Skin epidermis (tissue), 12 donors: ENCODE measurements at regions not wholly inside any gene's neighbourhood (a gene's known extent, or its start where the extent isn't known, plus 50 kb on each side); places are given as distances from the start of the nearest gene placed in this dataset.

Source experiments
- H3K27ac ChIP-seq, 21 experiments: fragments of 200-600 bp; sonication (generic) in 11 of 21; one replicate each; pipeline ENCODE4 v1.5.0; 2020; ENCODE audit warnings: mild to moderate bottlenecking in 3 of 21, inconsistent platforms in 2 of 21, moderate library complexity in 2 of 21
- H3K4me3 ChIP-seq, 7 experiments: fragments of 200-600 bp; sonication (generic) in 2 of 7; one replicate each; pipeline ENCODE4 v1.5.0; 2020; ENCODE audit warnings: inconsistent platforms in 2 of 7, mild to moderate bottlenecking in 2 of 7, moderate library complexity in 1 of 7

DNA sequence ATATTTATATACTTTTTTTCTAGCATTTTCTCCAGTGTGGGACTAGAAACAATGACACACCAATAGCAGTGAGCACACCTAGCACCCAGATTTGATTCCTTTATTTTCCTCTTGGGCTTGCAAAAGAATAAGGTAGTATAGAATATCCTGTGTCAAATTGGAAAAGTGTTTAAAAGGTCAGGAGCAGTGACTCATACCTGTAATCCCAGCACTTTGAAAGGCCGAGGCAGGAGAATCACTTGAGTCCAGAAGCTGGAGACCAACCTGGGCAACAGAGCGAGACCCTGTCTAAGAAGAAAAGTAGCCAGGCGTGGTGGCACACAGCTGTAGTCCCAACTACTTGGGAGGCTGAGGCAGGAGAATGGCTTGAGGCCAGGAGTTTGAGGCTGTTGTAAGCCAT, 53.8 kb upstream of the SGPP1 start:
- no peak overlapping the region for H3K27ac ChIP-seq

DNA sequence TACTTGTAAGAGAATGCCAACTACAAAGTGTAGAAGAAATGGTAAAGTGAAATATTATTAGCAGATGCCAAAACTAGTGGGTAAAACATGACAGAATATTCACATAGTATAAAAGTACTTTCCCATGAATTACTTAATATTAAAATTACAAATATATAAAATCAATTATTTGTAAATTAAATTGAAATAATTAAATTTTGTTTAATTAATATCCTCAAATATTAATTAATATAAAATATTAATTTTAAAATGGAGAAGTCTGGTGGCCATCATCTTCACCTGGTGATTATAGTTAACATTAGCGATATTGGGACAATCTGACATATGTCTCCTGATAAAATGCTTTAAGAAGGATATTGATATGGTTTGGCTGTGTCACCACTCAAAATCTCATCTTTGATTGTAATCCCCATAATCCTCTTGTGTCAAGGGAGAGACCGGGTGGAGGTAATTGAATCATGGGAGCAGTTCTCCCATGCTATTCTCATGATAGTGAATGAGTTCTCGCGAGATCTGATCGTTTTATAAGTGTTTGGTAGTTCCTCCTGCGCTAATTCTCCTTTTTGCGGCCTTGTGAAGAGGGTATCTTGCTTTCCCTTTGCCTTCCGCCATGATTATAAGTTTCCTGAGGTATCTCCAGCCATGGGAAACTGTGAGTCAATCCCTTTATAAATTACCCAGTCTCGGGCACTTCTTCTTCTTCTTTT, 55.0 kb upstream of the SGPP1 start:
- no peak overlapping the region for H3K27ac ChIP-seq
- H3K4me3 ChIP-seq = no peak overlapping the region

More for the DNA sequence above, 53.8 kb upstream of the SGPP1 start:
- H3K4me3 ChIP-seq = no peak overlapping the region

DNA sequence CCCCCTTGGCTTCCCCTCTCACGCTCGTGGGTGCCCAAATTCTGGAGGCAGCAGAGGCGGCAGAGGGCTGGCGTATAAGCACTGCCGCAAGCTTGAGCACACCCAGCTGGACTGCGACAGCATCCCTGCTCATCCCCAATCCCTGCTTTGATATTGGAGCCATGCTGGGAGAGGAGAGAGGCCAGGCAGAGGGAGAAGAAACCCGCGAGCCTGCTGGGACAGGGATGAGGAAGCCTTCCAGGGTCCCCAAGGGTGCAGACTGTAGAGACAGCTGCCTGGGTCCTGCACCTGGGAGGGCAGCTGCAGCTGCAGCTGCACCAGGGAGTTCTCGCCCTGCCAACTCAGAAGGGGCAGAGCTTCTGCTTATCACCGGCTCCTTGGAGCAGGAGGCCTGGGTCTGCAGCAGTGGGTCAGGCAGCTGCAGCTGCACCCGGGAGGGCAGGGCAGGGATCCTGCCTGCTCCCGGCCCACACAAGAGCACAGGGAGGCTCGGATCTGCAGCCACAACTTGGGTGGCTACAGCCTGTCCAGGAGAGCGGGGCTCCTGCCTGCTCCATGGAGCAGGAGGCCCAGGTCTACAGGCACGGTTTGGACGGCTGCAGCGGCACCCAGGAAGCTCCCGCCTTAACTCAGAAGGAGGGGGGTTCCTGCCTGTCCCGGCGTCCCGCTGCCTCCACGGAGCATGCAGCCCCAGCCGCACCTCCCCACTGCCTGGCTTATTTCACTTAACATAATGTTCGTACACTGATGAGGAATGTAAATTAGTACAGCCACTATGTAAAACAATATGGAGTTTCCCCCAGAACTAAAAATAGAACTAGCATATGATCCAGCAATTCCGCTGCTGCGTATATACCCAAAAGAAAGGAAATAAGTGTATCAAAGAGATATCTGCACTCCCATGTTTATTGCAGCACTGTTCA, 60.4 kb upstream of the SGPP1 start:
- no peak overlapping the region for H3K27ac ChIP-seq
- H3K4me3 ChIP-seq = no peak overlapping the region

DNA sequence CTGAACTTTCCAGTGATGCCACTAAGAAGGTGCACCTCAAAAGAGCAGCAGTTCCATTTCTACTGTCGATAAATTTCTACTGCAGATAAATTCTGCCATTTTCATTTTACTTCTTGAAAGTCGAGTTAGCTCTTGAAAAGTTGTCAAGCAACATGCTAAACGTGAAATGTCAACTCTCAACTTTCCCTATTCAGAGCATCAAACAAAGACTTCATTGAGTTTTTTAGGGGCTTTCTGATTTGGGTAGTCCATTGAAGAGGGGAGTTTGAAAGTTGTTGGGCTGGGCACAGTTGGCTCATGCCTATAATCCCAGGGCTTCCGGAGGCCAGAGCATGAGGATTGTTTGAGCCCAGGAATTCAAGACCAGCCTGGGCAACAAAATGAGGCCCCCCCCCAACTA, 59.4 kb upstream of the SYNE2 start:
- no peak overlapping the region for H3K27ac ChIP-seq

DNA sequence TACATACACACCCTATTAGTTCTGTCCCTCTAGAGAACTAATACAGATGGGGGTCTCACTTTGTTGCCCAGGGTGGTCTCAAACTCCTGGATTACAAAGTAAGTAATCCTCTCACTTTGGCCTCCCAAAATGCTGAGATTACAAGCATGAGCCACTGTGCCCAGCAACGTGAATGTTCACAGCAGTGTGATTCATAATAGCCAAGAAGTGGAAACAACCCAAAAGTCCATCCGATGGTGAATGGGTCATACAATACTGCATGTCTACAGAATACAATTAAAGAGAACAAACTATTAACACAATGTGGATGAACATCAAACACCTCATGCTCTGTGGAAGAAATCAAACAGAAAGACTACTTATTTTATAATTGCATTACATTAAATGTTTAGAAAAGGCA, 57.3 kb upstream of the SYNE2 start:
- H3K4me3 ChIP-seq = no peak overlapping the region
- H3K27ac ChIP-seq = no peak overlapping the region

More for the DNA sequence above, 59.4 kb upstream of the SYNE2 start:
- H3K4me3 ChIP-seq = no peak overlapping the region

DNA sequence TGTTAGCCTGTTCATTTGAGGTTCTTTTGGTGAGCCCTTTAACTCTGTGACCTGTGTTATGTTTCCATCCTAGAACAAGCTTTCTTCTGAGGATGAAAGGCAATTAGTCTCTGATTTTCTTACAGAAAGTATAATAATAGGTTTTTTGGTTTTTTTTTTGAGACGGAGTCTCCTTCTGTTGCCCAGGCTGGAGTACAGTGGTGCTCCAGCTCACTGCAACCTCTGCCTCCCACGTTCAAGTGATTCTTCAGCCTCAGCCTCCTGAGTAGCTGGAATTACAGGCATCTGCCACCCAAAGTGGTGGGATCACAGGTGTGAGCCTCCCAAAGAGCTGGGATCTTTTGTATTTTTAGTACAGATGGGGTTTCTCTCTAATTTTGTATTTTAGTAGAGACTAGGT, 52.7 kb upstream of the SYNE2 start:
- Histone ChIP-seq H3K4me3 (peak overlapping the region in 1 of 7 experiments; percentile 27), H3K27ac (no peak overlapping the region)

DNA sequence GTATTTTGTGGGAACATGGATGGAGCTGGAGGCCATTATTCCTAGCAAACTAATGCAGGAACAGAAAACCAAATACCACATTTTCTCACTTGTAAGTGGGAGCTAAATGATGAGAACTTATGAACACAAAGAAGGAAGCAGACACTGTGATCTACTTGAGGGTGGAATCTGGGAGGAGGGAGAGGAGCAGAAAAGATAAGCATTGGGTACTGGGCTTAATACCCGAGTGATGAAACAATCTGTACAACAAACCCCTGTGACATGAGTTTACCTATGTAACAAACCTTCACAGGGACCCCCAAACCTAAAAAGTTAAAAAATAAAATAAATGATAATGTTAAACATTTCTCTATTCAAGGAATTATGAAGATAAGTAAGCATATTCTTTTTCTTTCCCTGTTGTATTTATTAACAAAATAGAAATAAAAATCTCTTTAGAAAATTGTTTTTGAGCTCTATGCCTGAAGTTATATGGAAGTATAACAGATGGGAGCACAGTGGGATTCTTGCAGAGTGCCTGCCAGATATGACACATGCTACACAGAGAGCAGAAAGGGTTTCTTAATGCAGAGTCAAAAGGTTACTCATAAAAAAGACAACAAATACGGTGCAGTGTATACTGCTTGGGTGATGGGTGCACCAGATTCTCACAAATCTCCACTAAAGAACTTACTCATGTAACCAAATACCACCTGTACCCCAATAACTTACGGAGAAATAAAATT, 52.0 kb upstream of the SYNE2 start:
- no peak overlapping the region for H3K4me3 ChIP-seq
- H3K27ac ChIP-seq = no peak overlapping the region
